Keratinocyte (primary cell): ENCODE measurements at regions not wholly inside any gene's neighbourhood (a gene's known extent, or its start where the extent isn't known, plus 50 kb on each side); places are given as distances from the start of the nearest gene placed in this dataset.

Source experiments
- DNase-seq: peaks from one replicate; pipeline ENCODE4 v3.0.0-alpha.2; 2011; ENCODE audit warnings: low read depth, missing footprints, low spot score
- FAIRE-seq: peaks from 2 replicates; lab custom pipeline; 2011; peaks lifted over from hg19 to GRCh38; lab: Jason Lieb, UNC
- H2AFZ ChIP-seq: 2 replicates; pipeline ENCODE4 v1.6.0; 2012; ENCODE audit warnings: low read length, control low read depth, inconsistent platforms; ENCODE audit not compliant: control insufficient read depth
- H3K27ac ChIP-seq: 2 replicates; pipeline ENCODE4 v1.5.1; 2011; ENCODE audit warnings: low read length; ENCODE audit not compliant: control insufficient read depth, insufficient read depth
- H3K27me3 ChIP-seq: 3 replicates; pipeline ENCODE4 v1.6.0; 2011; ENCODE audit warnings: low read length; ENCODE audit not compliant: control insufficient read depth, insufficient read depth; ENCODE audit errors: extremely low read depth
- H3K36me3 ChIP-seq, 2 experiments: 2 replicates in 1 of 2; 3 replicates in 1 of 2; pipeline ENCODE4 v1.5.1; 2011; ENCODE audit warnings: low read length in 2 of 2, mild to moderate bottlenecking in 1 of 2; ENCODE audit not compliant: control insufficient read depth in 2 of 2, insufficient read depth in 2 of 2; ENCODE audit errors: extremely low read depth in 1 of 2
- H3K4me1 ChIP-seq: 3 replicates; pipeline ENCODE4 v1.5.1; 2011; ENCODE audit warnings: low read length; ENCODE audit not compliant: control insufficient read depth, insufficient read depth; ENCODE audit errors: extremely low read depth
- H3K4me2 ChIP-seq: 3 replicates; pipeline ENCODE4 v1.6.0; 2011; ENCODE audit warnings: low read depth, low read length; ENCODE audit not compliant: control insufficient read depth, insufficient read depth; ENCODE audit errors: extremely low read depth
- H3K4me3 ChIP-seq, 3 experiments: fragments of 200-600 bp in 1 of 3; sonication (generic) in 1 of 3; 2 replicates in 2 of 3; 3 replicates in 1 of 3; pipeline ENCODE4 v1.5.1; 2011 to 2016; ENCODE audit warnings: low read length in 3 of 3, mild to moderate bottlenecking in 3 of 3, control low read depth in 2 of 3, inconsistent platforms in 1 of 3, low read depth in 1 of 3, mixed read lengths in 1 of 3, mixed run types in 1 of 3, moderate library complexity in 1 of 3; ENCODE audit not compliant: control insufficient read depth in 2 of 3, insufficient read depth in 2 of 3; ENCODE audit errors: extremely low read depth in 1 of 3
- H3K79me2 ChIP-seq: 2 replicates; pipeline ENCODE4 v1.6.0; 2012; ENCODE audit warnings: low read length; ENCODE audit not compliant: control insufficient read depth, insufficient read depth
- H3K9ac ChIP-seq: 3 replicates; pipeline ENCODE4 v1.6.0; 2011; ENCODE audit warnings: low read length; ENCODE audit not compliant: control insufficient read depth, insufficient read depth; ENCODE audit errors: extremely low read depth
- H3K9me1 ChIP-seq: 3 replicates; pipeline ENCODE4 v1.6.0; 2011; ENCODE audit warnings: low read length; ENCODE audit not compliant: control insufficient read depth, insufficient read depth; ENCODE audit errors: extremely low read depth
- H3K9me3 ChIP-seq: 2 replicates; pipeline ENCODE4 v1.5.1; 2012; ENCODE audit warnings: low read depth, low read length; ENCODE audit not compliant: control insufficient read depth
- H4K20me1 ChIP-seq: 3 replicates; pipeline ENCODE4 v1.6.0; 2011; ENCODE audit warnings: low read length; ENCODE audit not compliant: control insufficient read depth, insufficient read depth; ENCODE audit errors: extremely low read depth
- CTCF ChIP-seq, 3 experiments: IDR thresholded peaks in 1 of 3; conservative IDR thresholded peaks in 1 of 3; optimal IDR thresholded peaks in 1 of 3; 2 replicates in 2 of 3; 3 replicates in 1 of 3; pipeline versions ENCODE3 to v1.5.1; 2011; ENCODE audit warnings: low read length in 3 of 3, mild to moderate bottlenecking in 3 of 3, moderate library complexity in 2 of 3, control low read depth in 1 of 3, inconsistent platforms in 1 of 3; ENCODE audit not compliant: insufficient read depth in 2 of 3; ENCODE audit errors: extremely low read depth in 1 of 3
- EZH2 ChIP-seq: IDR thresholded peaks from one replicate; pipeline ENCODE4 v1.6.1; 2012; ENCODE audit warnings: inconsistent platforms, mild to moderate bottlenecking, low read length, moderate library complexity
- dilution Hi-C: fragments of 300-500 bp; cut with MboI; formaldehyde crosslinking; loops from one replicate; pipeline ENCODE4 v1.7.0; 2020; ENCODE audit warnings: low sequenced_read_pairs; ENCODE audit not compliant: extremely low pct_ligation_motif_present

GRCh38 chr4:90027565-90027964, 99.6 kb upstream of the CCSER1 start:
- Histone ChIP-seq H3K27ac (no peak overlapping the region), H3K79me2 (no peaks in the 10 kb centered on the region), H2AFZ (no peak overlapping the region), H3K36me3 (no peaks in the 10 kb centered on the region), H3K9me3 (no peaks in the 10 kb centered on the region), H3K4me2 (no peak overlapping the region), H3K9ac (no peak overlapping the region), H3K27me3 (no peaks in the 10 kb centered on the region), H4K20me1 (no peaks in the 10 kb centered on the region), H3K4me1 (no peaks in the 10 kb centered on the region), H3K4me3 (no peak overlapping the region), H3K9me1 (no peaks in the 10 kb centered on the region)
- TF ChIP-seq CTCF (optimal IDR thresholded peaks at IDR 0.05 in 1 of 3, IDR thresholded peaks at IDR 0.05 in 1 of 3, conservative IDR thresholded peaks at IDR 0.05 in 1 of 3; ENCODE audit: extremely low read depth in 1 of 3, insufficient read depth in 2 of 3, low read length in 3 of 3) (no peak), EZH2 (no peak)
- FAIRE-seq (no peak), DNase-seq (no peak)
- dilution Hi-C loops, result no loop called here

- FAIRE-seq (no peak), DNase-seq (no peak)
- Histone ChIP-seq H3K4me1 (no peaks in the 10 kb centered on the region), H3K79me2 (no peaks in the 10 kb centered on the region), H3K9me1 (no peaks in the 10 kb centered on the region), H3K27ac (no peak overlapping the region), H3K4me3 (no peak overlapping the region), H3K4me2 (no peak overlapping the region), H3K27me3 (no peaks in the 10 kb centered on the region), H3K9me3 (no peaks in the 10 kb centered on the region), H2AFZ (no peak overlapping the region), H4K20me1 (no peaks in the 10 kb centered on the region), H3K9ac (no peak overlapping the region), H3K36me3 (no peaks in the 10 kb centered on the region)
- TF ChIP-seq EZH2 (no peak), CTCF (optimal IDR thresholded peaks at IDR 0.05 in 1 of 3, IDR thresholded peaks at IDR 0.05 in 1 of 3, conservative IDR thresholded peaks at IDR 0.05 in 1 of 3; ENCODE audit: extremely low read depth in 1 of 3, insufficient read depth in 2 of 3, low read length in 3 of 3) (no peak)
- dilution Hi-C loops, result no loop called here
Observed at GRCh38 chr4:90028460-90028859, 98.7 kb upstream of the CCSER1 start.
